Osteoblast (primary cell): ENCODE measurements at regions not wholly inside any gene's neighbourhood (a gene's known extent, or its start where the extent isn't known, plus 50 kb on each side); places are given as distances from the start of the nearest gene placed in this dataset.

ENCODE experiments used
- DNase-seq: peaks from one replicate; pipeline ENCODE4 v3.0.0; 2011; ENCODE audit warnings: low spot score, mixed read lengths; ENCODE audit not compliant: insufficient read length; ENCODE audit errors: missing footprints
- H2AFZ ChIP-seq: 2 replicates; pipeline ENCODE4 v1.6.0; 2011; ENCODE audit warnings: mild to moderate bottlenecking, low read length
- H3K27ac ChIP-seq: 2 replicates; pipeline ENCODE4 v1.5.1; 2011; ENCODE audit warnings: mild to moderate bottlenecking, low read depth, low read length, moderate library complexity
- H3K27me3 ChIP-seq: 2 replicates; pipeline ENCODE4 v1.6.0; 2012; ENCODE audit warnings: mild to moderate bottlenecking, control low read depth, inconsistent platforms, low read length, moderate library complexity; ENCODE audit not compliant: insufficient read depth
- H3K36me3 ChIP-seq: 2 replicates; pipeline ENCODE4 v1.5.1; 2011; ENCODE audit warnings: mild to moderate bottlenecking, low read length, control low read depth, moderate library complexity; ENCODE audit not compliant: insufficient read depth
- H3K4me1 ChIP-seq: 2 replicates; pipeline ENCODE4 v1.5.1; 2011; ENCODE audit warnings: mild to moderate bottlenecking, low read length, control low read depth, moderate library complexity; ENCODE audit not compliant: insufficient read depth
- H3K4me2 ChIP-seq: 2 replicates; pipeline ENCODE4 v1.6.0; 2011; ENCODE audit warnings: mild to moderate bottlenecking, low read length; ENCODE audit not compliant: insufficient read depth
- H3K4me3 ChIP-seq: fragments of 200-600 bp; sonication (generic); 3 replicates; pipeline ENCODE4 v1.5.1; 2012; ENCODE audit warnings: mild to moderate bottlenecking, low read length, inconsistent platforms; ENCODE audit not compliant: insufficient read depth
- H3K79me2 ChIP-seq: 2 replicates; pipeline ENCODE4 v1.6.0; 2012; ENCODE audit warnings: mild to moderate bottlenecking, low read length, control low read depth, inconsistent platforms; ENCODE audit not compliant: insufficient read depth
- H3K9me3 ChIP-seq: 2 replicates; pipeline ENCODE4 v1.5.1; 2011; ENCODE audit warnings: low read depth, low read length, control low read depth
- H4K20me1 ChIP-seq: 2 replicates; pipeline ENCODE4 v1.6.0; 2012; ENCODE audit warnings: mild to moderate bottlenecking, low read length, control low read depth; ENCODE audit not compliant: insufficient read depth
- TF ChIP-seq, protein P1 (sequence below): IDR thresholded peaks from 2 replicates; pipeline ENCODE4 v1.5.1; 2011; ENCODE audit warnings: mild to moderate bottlenecking, low read depth, low read length, moderate library complexity; ENCODE audit errors: extremely low read depth

DNA sequence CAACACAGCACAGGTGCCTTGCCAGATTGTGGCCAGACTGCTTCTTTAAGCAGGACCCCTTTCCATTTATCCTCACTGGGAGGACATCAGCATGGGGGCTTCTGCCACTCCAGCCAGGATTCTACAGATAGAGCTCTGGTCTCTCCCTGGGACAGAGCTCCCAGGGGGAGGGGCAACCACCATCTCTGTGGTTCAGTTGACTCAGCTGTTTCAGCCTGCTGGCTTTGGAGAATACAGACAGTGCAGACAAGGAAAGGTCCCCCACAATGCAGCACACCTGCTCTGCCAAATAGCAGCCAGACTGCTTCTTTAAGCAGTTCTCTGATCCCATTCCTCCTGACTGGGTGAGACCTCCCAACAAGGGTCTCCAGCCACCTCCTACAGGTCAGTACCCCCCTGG, 132.8 kb downstream of the OR2K2 start:
- TF ChIP-seq, protein P1, sequence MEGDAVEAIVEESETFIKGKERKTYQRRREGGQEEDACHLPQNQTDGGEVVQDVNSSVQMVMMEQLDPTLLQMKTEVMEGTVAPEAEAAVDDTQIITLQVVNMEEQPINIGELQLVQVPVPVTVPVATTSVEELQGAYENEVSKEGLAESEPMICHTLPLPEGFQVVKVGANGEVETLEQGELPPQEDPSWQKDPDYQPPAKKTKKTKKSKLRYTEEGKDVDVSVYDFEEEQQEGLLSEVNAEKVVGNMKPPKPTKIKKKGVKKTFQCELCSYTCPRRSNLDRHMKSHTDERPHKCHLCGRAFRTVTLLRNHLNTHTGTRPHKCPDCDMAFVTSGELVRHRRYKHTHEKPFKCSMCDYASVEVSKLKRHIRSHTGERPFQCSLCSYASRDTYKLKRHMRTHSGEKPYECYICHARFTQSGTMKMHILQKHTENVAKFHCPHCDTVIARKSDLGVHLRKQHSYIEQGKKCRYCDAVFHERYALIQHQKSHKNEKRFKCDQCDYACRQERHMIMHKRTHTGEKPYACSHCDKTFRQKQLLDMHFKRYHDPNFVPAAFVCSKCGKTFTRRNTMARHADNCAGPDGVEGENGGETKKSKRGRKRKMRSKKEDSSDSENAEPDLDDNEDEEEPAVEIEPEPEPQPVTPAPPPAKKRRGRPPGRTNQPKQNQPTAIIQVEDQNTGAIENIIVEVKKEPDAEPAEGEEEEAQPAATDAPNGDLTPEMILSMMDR = no peak
- Histone ChIP-seq H3K36me3 (no peaks in the 10 kb centered on the region), H3K27ac (no peak overlapping the region), H3K79me2 (no peaks in the 10 kb centered on the region), H3K4me3 (no peak overlapping the region), H2AFZ (no peak overlapping the region), H3K9me3 (no peaks in the 10 kb centered on the region), H3K4me1 (no peaks in the 10 kb centered on the region), H3K27me3 (no peaks in the 10 kb centered on the region), H4K20me1 (no peaks in the 10 kb centered on the region), H3K4me2 (no peak overlapping the region)
- DNase-seq = no peak

DNA sequence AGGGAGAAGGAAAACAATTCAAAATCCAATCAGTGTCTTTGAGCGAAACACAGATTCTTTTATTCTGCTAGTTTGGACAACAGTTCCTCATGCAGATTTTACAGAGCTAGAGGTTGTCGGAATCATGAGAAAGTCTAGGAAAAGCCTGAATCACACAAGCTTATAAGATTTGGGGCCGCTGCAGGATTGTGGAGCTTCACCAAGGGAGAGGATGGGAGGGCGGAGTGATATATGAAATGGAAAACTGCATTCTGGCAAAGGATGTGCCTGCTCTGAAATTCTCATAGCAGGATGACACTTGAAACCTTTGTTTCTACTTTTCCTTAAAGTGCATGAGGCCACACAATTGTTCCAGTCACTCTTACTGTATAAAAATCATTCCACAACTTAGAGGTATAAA, 134.3 kb downstream of the OR2K2 start:
- H3K4me2 ChIP-seq = no peak overlapping the region
- H3K9me3 ChIP-seq = no peaks in the 10 kb centered on the region
- H4K20me1 ChIP-seq = no peaks in the 10 kb centered on the region
- H3K79me2 ChIP-seq = no peaks in the 10 kb centered on the region
- TF ChIP-seq, protein P1 = no peak
- H3K36me3 ChIP-seq = no peaks in the 10 kb centered on the region
- H3K27ac ChIP-seq = no peak overlapping the region
- no peak overlapping the region for H2AFZ ChIP-seq
- no peaks in the 10 kb centered on the region for H3K27me3 ChIP-seq
- no peaks in the 10 kb centered on the region for H3K4me1 ChIP-seq
- H3K4me3 ChIP-seq = no peak overlapping the region
- no peak for DNase-seq

DNA sequence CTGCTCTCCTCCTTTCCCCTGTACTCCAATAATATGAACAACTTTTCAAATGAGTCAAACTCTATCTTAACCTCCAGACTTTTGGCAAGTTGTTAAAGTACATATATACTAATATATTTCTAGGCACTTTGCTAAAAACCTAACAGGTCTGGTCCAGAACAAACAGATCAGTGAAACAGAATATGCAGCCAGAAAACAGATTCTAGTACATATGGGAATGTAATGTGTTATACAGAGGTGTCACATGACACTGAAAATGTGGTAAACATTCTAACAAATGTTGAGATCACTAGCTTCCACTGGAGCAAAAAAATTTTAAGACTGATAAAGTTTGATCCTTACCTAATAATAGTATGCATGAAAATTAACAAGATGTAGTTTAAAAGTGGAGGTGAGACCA, 136.9 kb downstream of the OR2K2 start:
- H3K9me3 ChIP-seq = no peaks in the 10 kb centered on the region

DNA sequence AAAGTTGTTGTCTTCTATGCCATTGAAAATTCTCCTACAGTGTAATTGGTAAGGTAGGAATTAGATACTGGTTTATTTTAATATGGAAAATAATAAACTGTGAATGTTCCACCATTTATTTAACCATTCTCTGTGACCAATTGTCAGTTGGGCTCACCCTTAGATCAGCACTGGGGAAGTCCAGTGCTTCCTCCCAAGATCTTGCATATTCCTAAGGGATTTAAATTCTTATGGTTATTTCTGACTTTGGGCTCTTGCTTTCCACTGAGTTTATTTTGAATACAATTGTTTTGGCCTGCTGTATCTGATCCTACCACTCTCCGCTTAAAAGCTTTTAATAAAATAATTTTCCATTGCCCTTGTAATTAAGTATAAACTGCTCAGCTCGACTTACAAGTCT, 137.4 kb downstream of the OR2K2 start:
- Histone ChIP-seq H2AFZ (no peak overlapping the region), H3K36me3 (no peaks in the 10 kb centered on the region), H3K27ac (no peak overlapping the region), H3K27me3 (no peaks in the 10 kb centered on the region), H4K20me1 (no peaks in the 10 kb centered on the region), H3K4me2 (no peak overlapping the region), H3K4me3 (no peak overlapping the region), H3K79me2 (no peaks in the 10 kb centered on the region), H3K4me1 (no peaks in the 10 kb centered on the region), H3K9me3 (no peaks in the 10 kb centered on the region)
- TF ChIP-seq, protein P1 = no peak
- DNase-seq = no peak

More for the DNA sequence above, 136.9 kb downstream of the OR2K2 start:
- Histone ChIP-seq H3K36me3 (no peaks in the 10 kb centered on the region), H3K79me2 (no peaks in the 10 kb centered on the region), H3K27ac (no peak overlapping the region), H3K4me1 (no peaks in the 10 kb centered on the region), H2AFZ (no peak overlapping the region), H3K4me3 (no peak overlapping the region), H4K20me1 (no peaks in the 10 kb centered on the region), H3K27me3 (no peaks in the 10 kb centered on the region), H3K4me2 (no peak overlapping the region)
- no peak for DNase-seq
- TF ChIP-seq, protein P1 = no peak
